Fibroblast of lung (primary cell): ENCODE measurements at regions not wholly inside any gene's neighbourhood (a gene's known extent, or its start where the extent isn't known, plus 50 kb on each side); places are given as distances from the start of the nearest gene placed in this dataset.

Source experiments
- DNase-seq, 2 donors: peaks; one replicate each; pipeline versions ENCODE4 v3.0.0 to v3.0.0-alpha.2; 2010; ENCODE audit warnings: low read depth in 2 of 2
- H2AFZ ChIP-seq: 2 replicates; pipeline ENCODE4 v1.5.1; 2012; ENCODE audit warnings: low read length, control low read depth, inconsistent platforms
- H3K27ac ChIP-seq: 2 replicates; pipeline ENCODE4 v1.5.1; 2011; ENCODE audit warnings: low read length, control low read depth; ENCODE audit not compliant: insufficient read depth
- H3K27me3 ChIP-seq: 2 replicates; pipeline ENCODE4 v1.5.1; 2011; ENCODE audit warnings: mild to moderate bottlenecking, low read length; ENCODE audit not compliant: control insufficient read depth, insufficient read depth
- H3K36me3 ChIP-seq: 2 replicates; pipeline ENCODE4 v1.5.1; 2011; ENCODE audit warnings: low read length; ENCODE audit not compliant: control insufficient read depth, insufficient read depth
- H3K4me1 ChIP-seq: 2 replicates; pipeline ENCODE4 v1.5.1; 2011; ENCODE audit warnings: low read length; ENCODE audit not compliant: control insufficient read depth, insufficient read depth; ENCODE audit errors: extremely low read depth
- H3K4me2 ChIP-seq: 2 replicates; pipeline ENCODE4 v1.5.1; 2011; ENCODE audit warnings: low read length, control low read depth; ENCODE audit not compliant: insufficient read depth; ENCODE audit errors: extremely low read depth
- H3K4me3 ChIP-seq, 4 experiments: fragments of 200-600 bp in 1 of 4; sonication (generic) in 1 of 4; replicated peaks in 1 of 4; 2 replicates each; pipeline ENCODE4 v1.5.1; 2011 to 2016; ENCODE audit warnings: low read length in 4 of 4, low read depth in 3 of 4, mild to moderate bottlenecking in 3 of 4, control low read depth in 2 of 4, inconsistent platforms in 1 of 4, mixed read lengths in 1 of 4; ENCODE audit not compliant: insufficient read depth in 1 of 4; ENCODE audit errors: control extremely low read depth in 1 of 4
- H3K79me2 ChIP-seq: 2 replicates; pipeline ENCODE4 v1.5.1; 2012; ENCODE audit warnings: mild to moderate bottlenecking, low read length, inconsistent platforms; ENCODE audit not compliant: control insufficient read depth, insufficient read depth
- H3K9ac ChIP-seq: 2 replicates; pipeline ENCODE4 v1.5.1; 2011; ENCODE audit warnings: mild to moderate bottlenecking, low read length, control low read depth; ENCODE audit not compliant: insufficient read depth
- H3K9me3 ChIP-seq: 2 replicates; pipeline ENCODE4 v1.5.1; 2012; ENCODE audit warnings: low read depth, low read length; ENCODE audit not compliant: control insufficient read depth, insufficient read depth
- H4K20me1 ChIP-seq: 2 replicates; pipeline ENCODE4 v1.5.1; 2011; ENCODE audit warnings: low read length; ENCODE audit not compliant: control insufficient read depth, insufficient read depth; ENCODE audit errors: extremely low read depth
- CTCF ChIP-seq, 2 donors: IDR thresholded peaks in 1 of 2; conservative IDR thresholded peaks in 1 of 2; 1 replicate in 1 of 2; 2 replicates in 1 of 2; pipeline ENCODE4 v1.5.1; 2011 to 2012; ENCODE audit warnings: low read length in 2 of 2, control low read depth in 1 of 2, inconsistent platforms in 1 of 2, low read depth in 1 of 2, mild to moderate bottlenecking in 1 of 2
- EZH2 ChIP-seq: IDR thresholded peaks from 2 replicates; pipeline ENCODE4 v1.5.1; 2012; ENCODE audit warnings: low read length, control low read depth, mild to moderate bottlenecking; ENCODE audit errors: missing control alignments

GRCh38 chr9:95368377-95369160 lies 51.1 kb upstream of the FANCC start:
- Histone ChIP-seq H3K4me3 (no peak overlapping the region), H3K4me1 (no peaks in the 10 kb centered on the region), H3K27ac (no peak overlapping the region), H3K9ac (no peak overlapping the region), H3K9me3 (no peaks in the 10 kb centered on the region), H3K36me3 (no peaks in the 10 kb centered on the region), H2AFZ (no peak overlapping the region), H3K27me3 (no peaks in the 10 kb centered on the region), H4K20me1 (no peaks in the 10 kb centered on the region), H3K79me2 (no peaks in the 10 kb centered on the region), H3K4me2 (no peak overlapping the region)
- DNase-seq, result no peak
- TF ChIP-seq CTCF (conservative IDR thresholded peaks at IDR 0.05 in 1 of 2, IDR thresholded peaks at IDR 0.05 in 1 of 2; ENCODE audit: low read depth in 1 of 2, low read length in 2 of 2) (no peak), EZH2 (no peak)
